OCI-LY1 (cell line): ENCODE measurements at regions not wholly inside any gene's neighbourhood (a gene's known extent, or its start where the extent isn't known, plus 50 kb on each side); places are given as distances from the start of the nearest gene placed in this dataset.

ENCODE experiments used
- H2AFZ ChIP-seq: fragments of 200-600 bp; sonication (generic), shearing (Covaris generic); 2 replicates; pipeline ENCODE4 v1.6.0; 2014; ENCODE audit warnings: antibody characterized with exemption, mild to moderate bottlenecking, low read length
- H3F3A ChIP-seq: fragments of 200-600 bp; sonication (generic), shearing (Covaris generic); 2 replicates; pipeline ENCODE4 v1.6.0; 2014; ENCODE audit warnings: mild to moderate bottlenecking, antibody characterized with exemption, low read length, moderate library complexity; ENCODE audit not compliant: insufficient read depth
- H3K27ac ChIP-seq: fragments of 200-600 bp; sonication (generic); 2 replicates; pipeline ENCODE4 v1.5.1; 2014; ENCODE audit warnings: low read length, mixed run types, mild to moderate bottlenecking, low read depth; ENCODE audit not compliant: poor library complexity, severe bottlenecking
- H3K27me3 ChIP-seq: fragments of 200-600 bp; sonication (generic); 2 replicates; pipeline ENCODE4 v1.6.0; 2014; ENCODE audit warnings: antibody characterized with exemption, mild to moderate bottlenecking, low read length, moderate library complexity; ENCODE audit not compliant: insufficient read depth
- H3K36me3 ChIP-seq: fragments of 200-600 bp; sonication (generic); 2 replicates; pipeline ENCODE4 v1.6.1; 2014; ENCODE audit warnings: mild to moderate bottlenecking, antibody characterized with exemption, low read length, moderate library complexity, mixed read lengths; ENCODE audit not compliant: insufficient read depth
- H3K4me1 ChIP-seq: fragments of 200-600 bp; sonication (generic); 2 replicates; pipeline ENCODE4 v1.5.1; 2014; ENCODE audit warnings: mild to moderate bottlenecking, low read length, moderate library complexity; ENCODE audit not compliant: insufficient read depth, severe bottlenecking
- H3K4me2 ChIP-seq: fragments of 200-600 bp; sonication (generic), shearing (Covaris generic); 2 replicates; pipeline ENCODE4 v1.6.1; 2014; ENCODE audit warnings: low read length
- H3K4me3 ChIP-seq: fragments of 200-600 bp; sonication (generic); 2 replicates; pipeline ENCODE4 v1.5.1; 2014; ENCODE audit warnings: low read length, low read depth, mild to moderate bottlenecking, mixed read lengths; ENCODE audit not compliant: poor library complexity, severe bottlenecking
- H3K79me2 ChIP-seq: fragments of 200-600 bp; shearing (Covaris generic); 2 replicates; pipeline ENCODE4 v1.6.1; 2016; ENCODE audit warnings: mixed run types, low read length, mixed read lengths; ENCODE audit not compliant: insufficient read depth
- H3K9ac ChIP-seq: fragments of 200-600 bp; sonication (generic), shearing (Covaris generic); 2 replicates; pipeline ENCODE4 v1.6.1; 2014; ENCODE audit warnings: mild to moderate bottlenecking, low read length, mixed read lengths
- H3K9me2 ChIP-seq: fragments of 200-600 bp; sonication (generic), shearing (Covaris generic); 2 replicates; pipeline ENCODE4 v1.6.1; 2014; ENCODE audit warnings: low read depth, mild to moderate bottlenecking, low read length, mixed read lengths
- H3K9me3 ChIP-seq: fragments of 200-600 bp; shearing (Covaris generic); 2 replicates; pipeline ENCODE4 v1.6.1; 2014; ENCODE audit warnings: low read length, mixed read lengths
- H4K20me1 ChIP-seq: fragments of 200-600 bp; sonication (generic), shearing (Covaris generic); 2 replicates; pipeline ENCODE4 v1.6.0; 2016; ENCODE audit warnings: mild to moderate bottlenecking, low read length; ENCODE audit not compliant: insufficient read depth
- CTCF ChIP-seq: fragments of 200-600 bp; sonication (generic), shearing (Covaris generic); IDR thresholded peaks from 2 replicates; pipeline ENCODE4 v1.5.1; 2017; ENCODE audit warnings: mild to moderate bottlenecking, antibody characterized with exemption, low read length, moderate library complexity, mixed read lengths
- EZH2 ChIP-seq: fragments of 200-600 bp; sonication (generic), shearing (Covaris generic); IDR thresholded peaks from 2 replicates; pipeline ENCODE4 v1.8.0; 2017; ENCODE audit warnings: borderline replicate concordance, mixed run types, mild to moderate bottlenecking, antibody characterized with exemption, low read length, moderate library complexity, mixed read lengths

- Histone ChIP-seq H3K27ac (peak overlapping the region; percentile 99), H3K4me2 (peak overlapping the region; percentile 63)
Observed at GRCh38 chr5:78720997-78721396, 72.4 kb upstream of the LHFPL2 start.

DNA sequence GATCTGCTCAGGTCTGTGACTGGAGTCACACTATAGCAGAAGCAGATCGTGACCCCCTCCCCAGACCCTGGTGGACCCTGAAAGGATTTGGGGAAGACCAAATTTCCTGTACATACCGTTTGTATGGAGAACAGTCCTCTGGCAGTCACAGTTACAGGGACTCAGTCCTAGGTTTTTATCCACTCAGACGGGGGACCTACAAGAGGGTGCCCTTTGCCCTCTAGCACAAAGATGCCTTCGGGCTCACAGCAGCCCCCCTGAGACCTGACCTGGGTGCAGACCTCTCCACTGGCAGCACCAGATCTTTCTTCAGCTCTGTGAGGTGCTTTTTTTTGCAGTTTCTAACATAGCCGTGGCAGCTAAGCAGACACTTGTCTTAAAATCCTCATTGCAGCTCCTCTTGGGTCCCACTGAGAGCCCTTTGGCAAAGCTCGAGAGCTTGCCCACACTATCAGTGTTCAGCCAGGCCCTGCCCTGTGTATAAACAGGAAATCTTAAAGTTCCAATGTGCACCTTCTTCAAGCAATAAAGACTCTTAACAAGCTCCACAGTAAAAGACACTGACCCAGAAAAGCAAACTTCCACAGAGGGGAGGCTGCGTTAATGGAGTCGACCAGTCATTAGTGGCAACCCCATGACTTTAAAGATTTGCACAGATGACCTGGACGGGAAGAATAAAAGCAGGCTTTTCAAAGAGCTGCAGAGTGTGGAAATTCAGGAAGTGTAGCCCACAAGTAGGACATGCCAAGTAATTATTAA is 71.8 kb upstream of the LHFPL2 start:
- Histone ChIP-seq H3K27ac (peak overlapping the region; percentile 99), H3F3A (peaks cover 3% of the 10 kb centered on the region; the same call in 1 of the 2 replicates), H3K9ac (peak overlapping the region; percentile 85), H3K9me2 (no peaks in the 10 kb centered on the region), H3K27me3 (no peaks in the 10 kb centered on the region), H2AFZ (no peak overlapping the region), H3K36me3 (peaks cover 14% of the 10 kb centered on the region), H4K20me1 (no peaks in the 10 kb centered on the region), H3K79me2 (no peaks in the 10 kb centered on the region), H3K9me3 (no peaks in the 10 kb centered on the region), H3K4me1 (peaks cover 88% of the 10 kb centered on the region), H3K4me3 (peak overlapping the region; percentile 68), H3K4me2 (peak overlapping the region; percentile 63)
- no peak for TF ChIP-seq CTCF
- TF ChIP-seq EZH2, result no peak

More at GRCh38 chr5:78720997-78721396, 72.4 kb upstream of the LHFPL2 start:
- Histone ChIP-seq H3K36me3 (peaks cover 13% of the 10 kb centered on the region), H3K79me2 (no peaks in the 10 kb centered on the region), H3F3A (peaks cover 3% of the 10 kb centered on the region; the same call in 1 of the 2 replicates), H3K9me2 (no peaks in the 10 kb centered on the region), H3K9me3 (no peaks in the 10 kb centered on the region), H3K27me3 (no peaks in the 10 kb centered on the region), H2AFZ (no peak overlapping the region), H3K4me3 (peak overlapping the region; percentile 68), H4K20me1 (no peaks in the 10 kb centered on the region), H3K9ac (peak overlapping the region; percentile 85), H3K4me1 (peaks cover 86% of the 10 kb centered on the region)
- TF ChIP-seq CTCF (no peak), EZH2 (no peak)

GRCh38 chr5:78719504-78720219 is 71.1 kb upstream of the LHFPL2 start:
- Histone ChIP-seq H3K27ac (peak overlapping the region; percentile 99), H3K4me1 (peaks cover 81% of the 10 kb centered on the region), H3F3A (peaks cover 3% of the 10 kb centered on the region; the same call in 1 of the 2 replicates), H4K20me1 (no peaks in the 10 kb centered on the region), H2AFZ (no peak overlapping the region), H3K27me3 (no peaks in the 10 kb centered on the region), H3K9me3 (no peaks in the 10 kb centered on the region), H3K9me2 (no peaks in the 10 kb centered on the region), H3K4me3 (peak overlapping the region; percentile 68), H3K36me3 (peaks cover 14% of the 10 kb centered on the region), H3K79me2 (no peaks in the 10 kb centered on the region), H3K9ac (peak overlapping the region; percentile 85), H3K4me2 (peak overlapping the region; percentile 63)
- TF ChIP-seq EZH2 (no peak), CTCF (no peak)
